ENCODE measurements at regions not wholly inside any gene's neighbourhood (a gene's known extent, or its start where the extent isn't known, plus 50 kb on each side); places are given as distances from the start of the nearest gene placed in this dataset.

DNA sequence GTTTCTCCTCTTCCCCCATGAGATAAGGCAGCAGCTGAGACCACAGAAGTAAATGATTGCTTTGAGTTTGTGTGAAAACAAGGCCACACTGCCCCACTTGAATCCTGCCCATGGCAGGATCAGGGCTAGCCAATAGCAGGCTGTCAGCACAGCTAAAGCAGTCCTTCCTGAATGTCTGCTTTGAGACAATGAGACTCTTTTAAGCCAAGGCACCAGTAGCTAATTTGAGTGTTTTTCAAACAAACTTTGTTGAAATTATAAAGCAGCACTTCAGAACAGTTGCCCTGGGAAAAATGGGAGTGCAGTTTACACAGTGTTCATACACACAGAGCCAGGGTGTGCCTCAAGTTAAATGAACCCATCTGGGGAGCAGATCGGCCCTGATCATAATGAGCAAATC is 103.5 kb upstream of the OR5AK2 start:
- DNase-seq (ENCODE audit: low read depth) = no peak
- no peak overlapping the region for H3K4me3 ChIP-seq (replicated peaks; ENCODE audit: low read depth, low read length)
- TF ChIP-seq, protein P1, sequence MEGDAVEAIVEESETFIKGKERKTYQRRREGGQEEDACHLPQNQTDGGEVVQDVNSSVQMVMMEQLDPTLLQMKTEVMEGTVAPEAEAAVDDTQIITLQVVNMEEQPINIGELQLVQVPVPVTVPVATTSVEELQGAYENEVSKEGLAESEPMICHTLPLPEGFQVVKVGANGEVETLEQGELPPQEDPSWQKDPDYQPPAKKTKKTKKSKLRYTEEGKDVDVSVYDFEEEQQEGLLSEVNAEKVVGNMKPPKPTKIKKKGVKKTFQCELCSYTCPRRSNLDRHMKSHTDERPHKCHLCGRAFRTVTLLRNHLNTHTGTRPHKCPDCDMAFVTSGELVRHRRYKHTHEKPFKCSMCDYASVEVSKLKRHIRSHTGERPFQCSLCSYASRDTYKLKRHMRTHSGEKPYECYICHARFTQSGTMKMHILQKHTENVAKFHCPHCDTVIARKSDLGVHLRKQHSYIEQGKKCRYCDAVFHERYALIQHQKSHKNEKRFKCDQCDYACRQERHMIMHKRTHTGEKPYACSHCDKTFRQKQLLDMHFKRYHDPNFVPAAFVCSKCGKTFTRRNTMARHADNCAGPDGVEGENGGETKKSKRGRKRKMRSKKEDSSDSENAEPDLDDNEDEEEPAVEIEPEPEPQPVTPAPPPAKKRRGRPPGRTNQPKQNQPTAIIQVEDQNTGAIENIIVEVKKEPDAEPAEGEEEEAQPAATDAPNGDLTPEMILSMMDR (IDR thresholded peaks at IDR 0.05; ENCODE audit: low read length, missing control alignments) = no peak

DNA sequence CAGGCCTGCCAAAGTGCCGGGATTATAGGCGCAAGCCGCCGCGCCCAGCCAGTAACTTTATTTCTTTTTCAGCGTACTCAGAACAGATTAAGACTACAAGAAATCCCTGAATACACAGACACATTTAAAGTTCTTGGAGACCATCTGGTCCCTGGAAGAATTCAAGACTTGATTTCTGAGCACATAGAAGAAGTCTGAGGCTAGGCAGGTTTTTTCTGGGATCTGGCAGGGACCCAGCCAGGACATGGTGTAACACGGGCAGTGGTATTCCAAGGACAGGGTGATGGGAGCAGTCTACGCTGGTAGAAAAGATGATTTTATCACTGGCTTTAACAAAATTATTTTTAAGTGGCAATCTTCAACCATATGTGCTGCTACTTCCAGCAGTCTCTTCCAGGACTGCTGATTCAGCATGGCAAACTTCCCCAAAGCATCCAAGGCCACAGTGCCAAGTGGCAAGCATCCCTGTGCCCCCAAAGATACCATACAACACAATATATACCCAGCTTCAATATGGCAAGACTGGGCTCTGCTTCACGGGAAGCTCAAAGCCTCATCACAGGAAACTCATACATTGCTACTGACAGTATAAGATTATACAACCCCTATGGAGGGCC is 105.2 kb upstream of the OR5AK2 start:
- no peak for DNase-seq (ENCODE audit: low read depth)
- no peak overlapping the region for H3K4me3 ChIP-seq (replicated peaks; ENCODE audit: low read depth, low read length)
- TF ChIP-seq, protein P1 (IDR thresholded peaks at IDR 0.05; ENCODE audit: low read length, missing control alignments) = no peak

DNA sequence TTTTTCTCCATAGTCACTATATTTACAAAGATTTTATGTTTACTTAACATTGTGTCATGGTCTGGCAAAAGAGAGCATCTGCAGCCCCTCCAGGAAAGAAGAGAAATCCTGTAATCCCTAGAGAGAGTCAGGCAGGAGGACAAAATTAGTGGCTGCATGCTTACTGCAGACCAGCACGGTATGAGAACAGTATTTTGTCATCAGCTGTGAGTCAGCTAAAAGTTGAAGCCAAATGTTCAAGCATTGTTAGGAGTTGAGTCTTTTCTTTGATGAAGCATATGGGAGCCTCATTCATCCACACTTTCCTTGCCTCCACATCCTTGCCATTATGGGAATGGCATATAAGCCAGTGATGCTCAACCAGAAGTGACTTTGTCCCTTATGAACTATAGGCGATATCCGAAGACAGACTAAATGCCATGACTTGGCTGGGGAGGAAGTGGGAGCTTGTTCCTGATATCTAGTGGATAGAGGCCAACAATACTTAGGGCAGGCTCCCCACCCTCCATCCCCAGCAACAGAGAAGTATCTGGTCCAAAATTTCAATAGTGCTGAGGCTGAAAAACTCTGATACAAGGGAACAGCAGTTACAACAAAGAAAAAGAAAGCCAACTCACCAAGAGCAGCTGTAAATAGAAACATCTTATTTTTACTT is 112.0 kb upstream of the OR5AK2 start:
- no peak overlapping the region for H3K4me3 ChIP-seq (replicated peaks; ENCODE audit: low read depth, low read length)
- TF ChIP-seq, protein P1 (IDR thresholded peaks at IDR 0.05; ENCODE audit: low read length, missing control alignments) = no peak
- DNase-seq (ENCODE audit: low read depth) = peak; percentile 36

DNA sequence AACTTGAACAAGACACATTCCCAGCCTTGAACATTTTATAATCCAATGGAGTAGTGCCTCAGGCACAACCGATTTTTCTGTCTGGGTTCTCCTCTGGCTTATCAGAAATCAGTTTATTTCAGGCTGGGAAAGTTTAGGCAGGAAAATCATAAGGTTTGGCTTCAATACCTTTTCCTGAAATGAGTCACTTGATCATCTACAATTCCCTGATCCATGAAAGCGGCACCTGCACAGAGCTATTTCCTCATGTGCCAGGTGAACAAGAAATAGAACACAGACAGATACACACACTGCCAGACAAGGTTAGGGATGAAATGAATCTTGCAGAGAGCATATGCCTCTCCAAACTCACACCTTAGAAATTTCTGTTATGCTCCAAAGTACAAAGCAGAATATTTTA is 106.7 kb upstream of the OR9G4 start:
- TF ChIP-seq, protein P1 (IDR thresholded peaks at IDR 0.05; ENCODE audit: low read length, missing control alignments) = no peak
- DNase-seq (ENCODE audit: low read depth) = no peak
- H3K4me3 ChIP-seq (replicated peaks; ENCODE audit: low read depth, low read length) = no peak overlapping the region

DNA sequence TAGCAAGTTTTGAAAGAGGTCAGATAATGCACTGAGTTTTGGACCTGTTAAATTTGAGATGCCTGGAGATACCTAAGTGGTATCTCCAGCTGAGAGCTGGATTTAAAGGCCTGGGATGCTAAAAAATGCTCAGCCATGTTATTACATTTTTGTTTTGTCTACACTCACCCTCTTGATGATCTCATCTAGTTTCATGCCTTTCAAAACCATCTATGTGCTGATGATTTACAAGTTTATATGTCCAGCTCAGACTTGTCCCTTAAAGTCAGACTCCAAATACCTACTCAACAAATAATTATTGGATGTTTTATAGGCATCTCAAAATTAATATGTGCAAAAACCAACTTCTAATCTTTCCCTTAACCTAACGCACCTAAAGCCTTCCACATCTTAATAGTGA is 103.6 kb upstream of the OR9G4 start:
- no peak for DNase-seq (ENCODE audit: low read depth)
- TF ChIP-seq, protein P1 (IDR thresholded peaks at IDR 0.05; ENCODE audit: low read length, missing control alignments) = no peak

DNA sequence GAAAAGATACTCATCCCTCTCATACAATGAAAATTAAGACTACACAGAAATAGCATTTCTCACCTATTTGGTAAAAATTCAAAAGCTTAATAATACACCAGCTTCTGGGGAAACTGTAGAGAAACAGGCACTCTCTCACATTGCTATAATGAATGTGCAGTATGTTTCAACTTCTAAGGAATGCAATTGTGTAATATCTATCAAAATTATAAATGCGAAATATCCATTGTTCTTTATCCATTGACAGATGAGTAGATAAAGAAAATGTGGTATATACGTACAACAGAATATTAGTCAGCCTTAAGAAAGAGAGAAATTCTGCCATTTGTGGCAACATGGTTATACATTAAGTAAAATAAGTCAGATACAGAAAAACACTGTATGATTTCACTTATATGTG is 101.4 kb upstream of the OR9G4 start:
- H3K4me3 ChIP-seq (replicated peaks; ENCODE audit: low read depth, low read length) = no peak overlapping the region
- DNase-seq (ENCODE audit: low read depth) = no peak
- TF ChIP-seq, protein P1 (IDR thresholded peaks at IDR 0.05; ENCODE audit: low read length, missing control alignments) = no peak

More for the DNA sequence above, 103.6 kb upstream of the OR9G4 start:
- H3K4me3 ChIP-seq (replicated peaks; ENCODE audit: low read depth, low read length) = no peak overlapping the region

DNA sequence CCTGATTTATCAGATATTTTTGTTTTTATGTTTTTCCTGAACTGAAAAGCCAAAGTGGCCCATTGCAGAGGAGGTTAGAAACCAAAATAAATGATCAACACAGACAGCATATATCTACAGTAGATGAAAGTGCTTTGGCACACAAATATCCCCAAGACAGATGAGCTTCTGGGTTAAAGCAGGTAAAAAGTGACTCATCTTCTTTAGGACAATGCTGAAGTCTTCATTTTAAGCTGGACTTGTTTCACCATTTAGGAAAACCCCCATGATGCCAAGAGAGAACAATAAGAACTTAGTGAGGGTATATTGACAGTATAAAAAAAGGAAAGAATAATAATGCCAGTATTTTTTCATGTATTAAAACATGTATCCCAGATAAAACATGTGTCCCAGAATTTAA is 100.8 kb upstream of the OR9G4 start:
- TF ChIP-seq, protein P1 (IDR thresholded peaks at IDR 0.05; ENCODE audit: low read length, missing control alignments) = no peak
- no peak for DNase-seq (ENCODE audit: low read depth)

More for the DNA sequence above, 100.8 kb upstream of the OR9G4 start:
- H3K4me3 ChIP-seq (replicated peaks; ENCODE audit: low read depth, low read length) = no peak overlapping the region
